LNCAP (cell line): ENCODE measurements at regions not wholly inside any gene's neighbourhood (a gene's known extent, or its start where the extent isn't known, plus 50 kb on each side); places are given as distances from the start of the nearest gene placed in this dataset.

Source experiments
- CTCF ChIP-seq: fragments of 450-650 bp; IDR thresholded peaks from 2 replicates; pipeline ENCODE4 v1.5.1; 2017; ENCODE audit warnings: mild to moderate bottlenecking

GRCh38 chrX:40872351-40872750 lies 137.0 kb upstream of the MED14 start:
- no peak for TF ChIP-seq CTCF

GRCh38 chrX:40875476-40875875 lies 140.1 kb upstream of the MED14 start:
- no peak for TF ChIP-seq CTCF

GRCh38 chrX:40877887-40878286 lies 142.5 kb upstream of the MED14 start:
- peak; percentile 48 for TF ChIP-seq CTCF

GRCh38 chrX:40878766-40879165 lies 143.4 kb upstream of the MED14 start:
- no peak for TF ChIP-seq CTCF

GRCh38 chrX:40880712-40881111 lies 145.4 kb upstream of the MED14 start:
- TF ChIP-seq CTCF = no peak

- no peak for TF ChIP-seq CTCF
Observed at GRCh38 chrX:40883021-40883619, 147.8 kb upstream of the MED14 start.

- TF ChIP-seq CTCF = no peak
Observed at GRCh38 chrX:40885989-40886388, 150.6 kb upstream of the MED14 start.

GRCh38 chrX:40887476-40887875 lies 152.1 kb upstream of the MED14 start:
- no peak for TF ChIP-seq CTCF
